NCI-H146 (cell line): ENCODE measurements at regions not wholly inside any gene's neighbourhood (a gene's known extent, or its start where the extent isn't known, plus 50 kb on each side); places are given as distances from the start of the nearest gene placed in this dataset.
"Not testable (repeated sequence)": the region's sequence is repeated elsewhere in the genome, so short reads cannot be mapped to it uniquely, and the experiment has no call there.

Experiments used
- DNase-seq: peaks from one replicate; lab custom pipeline; 2025; lab: John Stamatoyannopoulos, UW

GRCh38 chr5:52165806-52166205 lies 621.9 kb upstream of the ITGA1 start:
- not testable (repeated sequence) for DNase-seq

- DNase-seq: no peak
These were observed 614.6 kb upstream of the ITGA1 start for GRCh38 chr5:52173133-52173532.

- DNase-seq: no peak
These were observed 610.5 kb upstream of the ITGA1 start for GRCh38 chr5:52177193-52177592.

GRCh38 chr5:52181403-52181802 lies 606.3 kb upstream of the ITGA1 start:
- no peak for DNase-seq

GRCh38 chr5:52190737-52191136 lies 597.0 kb upstream of the ITGA1 start:
- DNase-seq: no peak

GRCh38 chr5:52199833-52200232 lies 587.9 kb upstream of the ITGA1 start:
- DNase-seq: no peak

GRCh38 chr5:52202256-52202655 lies 585.5 kb upstream of the ITGA1 start:
- DNase-seq: no peak

GRCh38 chr5:52204310-52204709 lies 583.4 kb upstream of the ITGA1 start:
- DNase-seq: no peak
